GM18868 (cell line): ENCODE measurements at regions not wholly inside any gene's neighbourhood (a gene's known extent, or its start where the extent isn't known, plus 50 kb on each side); places are given as distances from the start of the nearest gene placed in this dataset.

ENCODE experiments used
- ATAC-seq: cut with Tn5 transposase; IDR thresholded peaks from one replicate; pipeline ENCODE4 v1.9.1; 2021; ENCODE audit warnings: mild to moderate bottlenecking, moderate library complexity; ENCODE audit not compliant: unreplicated experiment

- ATAC-seq: peak; percentile 55
These were observed 53.4 kb upstream of the PRKACB start for GRCh38 chr1:84090447-84091245.

GRCh38 chr1:84089867-84090266 is 54.2 kb upstream of the PRKACB start:
- no peak for ATAC-seq

GRCh38 chr1:84089465-84089864 is 54.6 kb upstream of the PRKACB start:
- peak; percentile 40 for ATAC-seq

GRCh38 chr1:84086616-84087015 is 57.5 kb upstream of the PRKACB start:
- ATAC-seq: no peak

GRCh38 chr1:84086189-84086588 is 57.9 kb upstream of the PRKACB start:
- ATAC-seq: no peak

- ATAC-seq: no peak
These were observed 60.8 kb upstream of the PRKACB start for GRCh38 chr1:84083307-84083706.

GRCh38 chr1:84078842-84079202 is 65.2 kb upstream of the PRKACB start:
- ATAC-seq: no peak

- ATAC-seq: peak; percentile 36
These were observed 65.8 kb upstream of the PRKACB start for GRCh38 chr1:84078108-84078841.

GRCh38 chr1:84077476-84078107 is 66.5 kb upstream of the PRKACB start:
- peak; percentile 95 for ATAC-seq

GRCh38 chr1:84073266-84073665 is 70.8 kb upstream of the PRKACB start:
- ATAC-seq: no peak

- ATAC-seq: no peak
These were observed 70.4 kb upstream of the TTLL7 start for GRCh38 chr1:84069236-84069845.

GRCh38 chr1:84062496-84062895 is 63.6 kb upstream of the TTLL7 start:
- no peak for ATAC-seq

GRCh38 chr1:84061336-84061735 is 62.4 kb upstream of the TTLL7 start:
- no peak for ATAC-seq

GRCh38 chr1:84060781-84061180 is 61.8 kb upstream of the TTLL7 start:
- ATAC-seq: no peak

GRCh38 chr1:84048820-84049219 is 49.9 kb upstream of the TTLL7 start:
- no peak for ATAC-seq
